ENCODE measurements at regions not wholly inside any gene's neighbourhood (a gene's known extent, or its start where the extent isn't known, plus 50 kb on each side); places are given as distances from the start of the nearest gene placed in this dataset.

DNA sequence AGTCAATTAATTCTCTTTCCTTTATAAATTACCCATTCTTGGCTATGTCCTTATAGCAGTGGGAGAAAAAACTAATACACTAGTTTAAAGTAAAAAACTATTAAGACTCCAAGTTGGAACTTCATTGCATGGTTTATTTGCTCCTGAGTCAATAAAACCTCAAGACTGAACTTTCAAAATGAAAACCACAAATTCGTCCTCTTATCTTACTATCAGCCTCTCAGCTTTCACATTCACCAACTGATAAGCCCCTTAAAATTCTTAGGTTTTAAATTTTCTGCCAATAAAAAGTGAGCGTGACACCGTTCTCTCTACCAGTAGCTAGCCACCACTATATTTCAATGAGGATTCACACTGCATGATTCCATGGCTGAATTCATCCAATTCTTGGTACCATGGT is 346.4 kb upstream of the NPSR1 start:
- 57 to 62% methylated on average over 3 of the region's 3 CpGs for WGBS, 2 donors
- intact Hi-C loops (cut with DNase I) = no loop called here
- TF ChIP-seq POLR2AphosphoS5 (IDR thresholded peaks at IDR 0.05) (no peak), POLR2A (IDR thresholded peaks at IDR 0.05) (no peak), EP300 (IDR thresholded peaks at IDR 0.05) (no peak)
- TF ChIP-seq, protein P1, sequence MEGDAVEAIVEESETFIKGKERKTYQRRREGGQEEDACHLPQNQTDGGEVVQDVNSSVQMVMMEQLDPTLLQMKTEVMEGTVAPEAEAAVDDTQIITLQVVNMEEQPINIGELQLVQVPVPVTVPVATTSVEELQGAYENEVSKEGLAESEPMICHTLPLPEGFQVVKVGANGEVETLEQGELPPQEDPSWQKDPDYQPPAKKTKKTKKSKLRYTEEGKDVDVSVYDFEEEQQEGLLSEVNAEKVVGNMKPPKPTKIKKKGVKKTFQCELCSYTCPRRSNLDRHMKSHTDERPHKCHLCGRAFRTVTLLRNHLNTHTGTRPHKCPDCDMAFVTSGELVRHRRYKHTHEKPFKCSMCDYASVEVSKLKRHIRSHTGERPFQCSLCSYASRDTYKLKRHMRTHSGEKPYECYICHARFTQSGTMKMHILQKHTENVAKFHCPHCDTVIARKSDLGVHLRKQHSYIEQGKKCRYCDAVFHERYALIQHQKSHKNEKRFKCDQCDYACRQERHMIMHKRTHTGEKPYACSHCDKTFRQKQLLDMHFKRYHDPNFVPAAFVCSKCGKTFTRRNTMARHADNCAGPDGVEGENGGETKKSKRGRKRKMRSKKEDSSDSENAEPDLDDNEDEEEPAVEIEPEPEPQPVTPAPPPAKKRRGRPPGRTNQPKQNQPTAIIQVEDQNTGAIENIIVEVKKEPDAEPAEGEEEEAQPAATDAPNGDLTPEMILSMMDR (IDR thresholded peaks at IDR 0.05) = no peak

DNA sequence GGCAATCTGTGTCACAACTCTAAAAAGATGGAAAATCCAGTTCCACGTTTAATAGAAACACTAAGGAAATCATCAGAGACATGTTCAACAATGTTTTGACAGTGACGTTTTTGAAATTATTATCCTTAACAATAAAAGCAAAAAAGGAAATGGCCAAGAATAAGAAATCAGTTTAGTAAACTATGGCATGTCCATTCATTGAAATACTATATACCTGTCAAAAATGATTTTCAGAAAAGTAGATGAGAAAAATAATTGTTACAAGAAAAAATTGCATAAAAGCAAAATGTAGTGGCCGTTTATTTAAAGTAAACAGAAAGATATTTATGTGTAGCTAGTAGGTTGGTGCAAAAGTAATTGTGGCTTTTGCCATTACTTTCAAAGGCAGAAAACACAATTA is 345.4 kb upstream of the NPSR1 start:
- no peaks in the 10 kb centered on the region for H3K27me3 ChIP-seq
- H3K4me3 ChIP-seq = no peak overlapping the region
- 90 to 92% methylated on average over 3 of the region's 3 CpGs for WGBS, 2 donors
- H3K27ac ChIP-seq = no peak overlapping the region
- no peaks in the 10 kb centered on the region for H3K36me3 ChIP-seq
- intact Hi-C loops (cut with DNase I) = no loop called here
- DNase-seq = no peak
- no peaks in the 10 kb centered on the region for H3K4me1 ChIP-seq
- TF ChIP-seq EP300 (IDR thresholded peaks at IDR 0.05) = no peak
- TF ChIP-seq POLR2AphosphoS5 (IDR thresholded peaks at IDR 0.05) = no peak
- H3K9me3 ChIP-seq = peaks cover 0 to 3% (median 1%) of the 10 kb centered on the region in 4 donors

More for the DNA sequence above, 346.4 kb upstream of the NPSR1 start:
- Histone ChIP-seq H3K27ac (no peak overlapping the region), H3K4me1 (no peaks in the 10 kb centered on the region), H3K27me3 (no peaks in the 10 kb centered on the region), H3K9me3 (peaks cover 0 to 3% (median 1%) of the 10 kb centered on the region in 4 donors), H3K36me3 (no peaks in the 10 kb centered on the region), H3K4me3 (no peak overlapping the region)
- no peak for DNase-seq

DNA sequence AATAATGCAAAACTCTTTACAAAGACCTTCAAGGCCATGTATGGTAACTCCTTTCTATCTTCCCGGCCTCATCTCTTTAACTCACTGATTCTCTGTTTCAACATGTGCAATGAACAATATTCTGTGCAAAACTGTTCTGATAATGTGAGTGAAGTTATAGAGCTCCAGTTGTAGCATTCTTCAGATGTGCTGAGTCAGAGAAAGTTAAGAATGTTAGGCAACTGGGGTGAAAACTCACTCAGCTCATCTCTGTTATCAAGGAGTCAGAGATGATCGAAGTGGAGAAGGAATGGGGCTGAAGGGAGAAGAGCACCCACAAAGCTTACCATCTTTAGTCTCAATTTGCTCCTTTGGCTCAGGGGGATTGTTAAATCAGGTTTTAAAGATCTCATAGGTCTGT is 344.7 kb upstream of the NPSR1 start:
- DNase-seq = no peak
- 94 to 97% methylated on average over 2 of the region's 2 CpGs for WGBS, 2 donors
- intact Hi-C loops (cut with DNase I) = no loop called here
- H3K27me3 ChIP-seq = no peaks in the 10 kb centered on the region
- no peak overlapping the region for H3K4me3 ChIP-seq
- H3K9me3 ChIP-seq = peaks cover 0 to 3% (median 1%) of the 10 kb centered on the region in 4 donors
- H3K36me3 ChIP-seq = no peaks in the 10 kb centered on the region
- H3K27ac ChIP-seq = no peak overlapping the region
- H3K4me1 ChIP-seq = no peaks in the 10 kb centered on the region
- TF ChIP-seq, protein P1 (IDR thresholded peaks at IDR 0.05) = no peak
- TF ChIP-seq POLR2AphosphoS5 (IDR thresholded peaks at IDR 0.05) (no peak), POLR2A (IDR thresholded peaks at IDR 0.05) (no peak), EP300 (IDR thresholded peaks at IDR 0.05) (no peak)

DNA sequence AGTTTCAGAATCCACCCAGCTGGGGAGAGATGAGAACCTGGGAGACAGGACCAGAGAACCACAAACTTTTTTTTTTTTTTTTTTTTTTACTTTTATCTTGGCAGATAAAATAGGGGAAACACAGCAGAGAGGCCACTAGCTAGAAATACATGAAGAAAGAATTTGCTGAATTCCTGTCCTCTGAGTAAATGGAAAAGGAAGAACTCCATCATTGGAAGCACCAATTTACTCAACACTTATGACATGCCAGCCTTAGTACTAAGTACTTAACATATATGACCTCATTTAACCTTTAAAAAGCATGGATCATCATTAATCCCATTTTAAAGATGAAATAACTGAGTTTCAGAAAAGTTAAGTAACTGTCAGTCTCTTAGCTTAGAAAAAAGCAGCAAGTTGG is 343.0 kb upstream of the NPSR1 start:
- Histone ChIP-seq H3K9me3 (peaks cover 0 to 3% (median 1%) of the 10 kb centered on the region in 4 donors), H3K27ac (no peak overlapping the region), H3K4me1 (no peaks in the 10 kb centered on the region), H3K36me3 (no peaks in the 10 kb centered on the region), H3K27me3 (no peaks in the 10 kb centered on the region), H3K4me3 (no peak overlapping the region)
- TF ChIP-seq, protein P1 (IDR thresholded peaks at IDR 0.05) = no peak
- no peak for TF ChIP-seq POLR2A (IDR thresholded peaks at IDR 0.05)
- no peak for TF ChIP-seq EP300 (IDR thresholded peaks at IDR 0.05)
- no peak for TF ChIP-seq POLR2AphosphoS5 (IDR thresholded peaks at IDR 0.05)
- DNase-seq = no peak
- intact Hi-C loops (cut with DNase I) = no loop called here

DNA sequence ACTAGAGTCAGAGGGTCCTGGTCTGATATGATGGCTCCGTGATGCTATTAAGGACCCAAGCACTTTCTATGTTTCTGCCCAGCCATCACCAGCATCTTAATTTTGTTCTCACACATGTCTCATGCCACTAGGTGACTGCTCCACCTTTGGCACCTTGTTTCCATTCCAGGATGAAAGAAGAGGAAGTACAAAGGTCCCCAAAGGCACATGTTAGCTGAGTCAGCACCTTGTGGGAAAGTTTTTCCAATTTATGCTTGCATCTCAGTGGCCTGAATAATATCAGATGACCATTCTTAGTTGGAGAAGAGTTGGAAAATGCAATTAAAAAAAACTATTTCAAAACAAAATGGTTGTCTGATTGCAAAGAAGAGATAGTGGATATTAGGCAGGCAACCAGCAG is 341.0 kb upstream of the NPSR1 start:
- TF ChIP-seq, protein P1 (IDR thresholded peaks at IDR 0.05) = no peak
- TF ChIP-seq POLR2A (IDR thresholded peaks at IDR 0.05) (no peak), POLR2AphosphoS5 (IDR thresholded peaks at IDR 0.05) (no peak), EP300 (IDR thresholded peaks at IDR 0.05) (no peak)
- no peak overlapping the region for H3K4me3 ChIP-seq
- no peak overlapping the region for H3K27ac ChIP-seq
- H3K27me3 ChIP-seq = no peaks in the 10 kb centered on the region
- no peaks in the 10 kb centered on the region for H3K36me3 ChIP-seq
- DNase-seq = no peak
- intact Hi-C loops (cut with DNase I) = no loop called here
- H3K4me1 ChIP-seq = peaks cover 0 to 4% (median 0%) of the 10 kb centered on the region in 4 donors
- H3K9me3 ChIP-seq = peaks cover 0 to 3% (median under 1%) of the 10 kb centered on the region in 4 donors
- WGBS, 2 donors = 96 to 98% methylated on average over 1 of the region's 1 CpG
